GM12878 (cell line): ENCODE measurements at regions not wholly inside any gene's neighbourhood (a gene's known extent, or its start where the extent isn't known, plus 50 kb on each side); places are given as distances from the start of the nearest gene placed in this dataset.

Experiments
- ATAC-seq: fragments of 200-7000 bp; cut with Tn5 transposase; 3 replicates; pipeline ENCODE4 v1.9.1; 2020; ENCODE audit warnings: mild to moderate bottlenecking, moderate library complexity
- BruUV-seq: library from RNA; stranded (reverse); fragments of 400-500 nt; replicated peaks from 2 replicates; lab custom pipeline; 2021; lab: Mats Ljungman, UMichigan
- CTCF ChIA-PET: fragments of 300-600 bp; sonication (Branson Sonifier 250); formaldehyde crosslinking; extraction: SDS; loops from one replicate; lab custom pipeline; 2021; ENCODE audit warnings: inconsistent platforms; lab: Yijun Ruan, JAX
- POLR2A ChIA-PET: fragments of 350-600 bp; formaldehyde crosslinking; extraction: SDS; loops from one replicate; lab custom pipeline; 2021; ENCODE audit warnings: inconsistent platforms; lab: Charles Lee
- RAD21 ChIA-PET: fragments of 300-600 bp; sonication (Branson Sonifier 250); formaldehyde crosslinking; loops from one replicate; lab custom pipeline; 2023; ENCODE audit warnings: antibody characterized with exemption; ENCODE audit not compliant: unreplicated experiment; lab: Charles Lee
- SMC1A ChIA-PET: fragments of 300-600 bp; sonication (Branson Sonifier 250); formaldehyde crosslinking; loops from one replicate; lab custom pipeline; 2023; ENCODE audit not compliant: unreplicated experiment, uncharacterized antibody; lab: Charles Lee
- DNase-seq: peaks from one replicate; pipeline ENCODE4 v3.0.0-alpha.2; 2011; ENCODE audit warnings: low read depth, low spot score
- FAIRE-seq: peaks from 3 replicates; lab custom pipeline; 2011; peaks lifted over from hg19 to GRCh38; lab: Jason Lieb, UNC
- H2AFZ ChIP-seq: 2 replicates; pipeline ENCODE4 v1.6.0; 2011; ENCODE audit warnings: low read depth, low read length, control low read depth; ENCODE audit not compliant: control insufficient read depth
- H3K27ac ChIP-seq: 2 replicates; pipeline ENCODE4 v1.5.1; 2011; ENCODE audit warnings: control low read depth; ENCODE audit not compliant: control insufficient read depth, insufficient read depth
- H3K27me3 ChIP-seq, 2 experiments: replicated peaks in 1 of 2; 2 replicates each; pipeline versions ENCODE4 v1.6.0 to v1.6.1; 2011; ENCODE audit warnings: low read length in 1 of 2; ENCODE audit not compliant: control insufficient read depth in 2 of 2, insufficient read depth in 2 of 2
- H3K36me3 ChIP-seq, 2 experiments: 2 replicates each; pipeline ENCODE4 v1.5.1; 2011; ENCODE audit warnings: low read length in 1 of 2; ENCODE audit not compliant: control insufficient read depth in 2 of 2, insufficient read depth in 2 of 2
- H3K4me1 ChIP-seq: 2 replicates; pipeline ENCODE4 v1.6.1; 2011; ENCODE audit warnings: mild to moderate bottlenecking, low read length, moderate library complexity, mixed read lengths; ENCODE audit not compliant: control insufficient read depth, insufficient read depth
- H3K4me2 ChIP-seq: 2 replicates; pipeline ENCODE4 v1.6.0; 2011; ENCODE audit warnings: control low read depth; ENCODE audit not compliant: control insufficient read depth, insufficient read depth
- H3K4me3 ChIP-seq: fragments of 200-600 bp; sonication (generic); 2 replicates; pipeline ENCODE4 v1.5.1; 2016
- H3K79me2 ChIP-seq: 2 replicates; pipeline ENCODE4 v1.6.0; 2011; ENCODE audit warnings: low read length; ENCODE audit not compliant: control insufficient read depth, insufficient read depth
- H3K9ac ChIP-seq: 2 replicates; pipeline ENCODE4 v1.8.0; 2011; ENCODE audit warnings: low read length, control low read depth, mixed read lengths; ENCODE audit not compliant: control insufficient read depth, insufficient read depth
- H3K9me3 ChIP-seq: replicated peaks from 3 replicates; pipeline ENCODE4 v1.5.1; 2011; ENCODE audit warnings: mild to moderate bottlenecking, low read length; ENCODE audit not compliant: control insufficient read depth, insufficient read depth
- H4K20me1 ChIP-seq: 2 replicates; pipeline ENCODE4 v1.6.0; 2011; ENCODE audit not compliant: control insufficient read depth, insufficient read depth
- CEBPB ChIP-seq, 2 experiments: fragments of 150-350 bp in 1 of 2; IDR thresholded peaks; 2 replicates each; pipeline ENCODE4 v1.6.1; 2012 to 2014; ENCODE audit warnings: low read depth in 2 of 2, low read length in 2 of 2, borderline replicate concordance in 1 of 2, inconsistent platforms in 1 of 2
- CHD2 ChIP-seq: IDR thresholded peaks from 2 replicates; pipeline ENCODE4 v1.6.1; 2011; ENCODE audit warnings: low read depth, low read length, improper control_type of control experiment, borderline replicate concordance
- CUX1 ChIP-seq: IDR thresholded peaks from 2 replicates; pipeline ENCODE4 v1.6.1; 2012; ENCODE audit warnings: improper control_type of control experiment, low read depth, low read length; ENCODE audit not compliant: insufficient replicate concordance
- GATAD2B ChIP-seq: fragments of 450-650 bp; conservative IDR thresholded peaks from 2 replicates; pipeline ENCODE4 v1.6.1; 2017; ENCODE audit warnings: low read depth, mild to moderate bottlenecking, moderate library complexity
- HDAC2 ChIP-seq: fragments of 200-600 bp; sonication (generic); IDR thresholded peaks from 2 replicates; pipeline ENCODE4 v1.6.1; 2017
- NR2C1 ChIP-seq: fragments of 450-650 bp; IDR thresholded peaks from 2 replicates; pipeline ENCODE4 v1.6.1; 2017; ENCODE audit warnings: antibody characterized with exemption, mild to moderate bottlenecking, moderate library complexity
- STAT3 ChIP-seq: IDR thresholded peaks from 2 replicates; pipeline ENCODE4 v1.6.1; 2011; ENCODE audit warnings: low read depth, low read length, improper control_type of control experiment
- WRNIP1 ChIP-seq: IDR thresholded peaks from 2 replicates; pipeline ENCODE4 v1.6.1; 2011; ENCODE audit warnings: low read depth, low read length, improper control_type of control experiment, borderline replicate concordance
- WGBS: methylation state at CpG from one replicate; pipeline ENCODE4 v1.1.6; 2016; ENCODE audit warnings: low lambda C conversion rate; ENCODE audit not compliant: insufficient replicate concordance, insufficient coverage; ENCODE audit errors: missing lambda C conversion rate; 5-methylcytosine and 5-hydroxymethylcytosine counted together
- in situ Hi-C: fragments of 300-500 bp; cut with MboI; formaldehyde crosslinking; loops from 9 replicates; pipeline ENCODE4 v1.14.3; 2018; ENCODE audit warnings: mixed read lengths
- intact Hi-C: fragments of 100-400 bp; cut with micrococcal nuclease; formaldehyde crosslinking; loops from one replicate; pipeline ENCODE4 v1.14.2; 2022; ENCODE audit not compliant: unreplicated experiment
- TF ChIP-seq, protein P1 (sequence below): fragments of 450-650 bp; IDR thresholded peaks from 2 replicates; pipeline ENCODE4 v1.6.1; 2017; ENCODE audit warnings: mild to moderate bottlenecking, moderate library complexity

DNA sequence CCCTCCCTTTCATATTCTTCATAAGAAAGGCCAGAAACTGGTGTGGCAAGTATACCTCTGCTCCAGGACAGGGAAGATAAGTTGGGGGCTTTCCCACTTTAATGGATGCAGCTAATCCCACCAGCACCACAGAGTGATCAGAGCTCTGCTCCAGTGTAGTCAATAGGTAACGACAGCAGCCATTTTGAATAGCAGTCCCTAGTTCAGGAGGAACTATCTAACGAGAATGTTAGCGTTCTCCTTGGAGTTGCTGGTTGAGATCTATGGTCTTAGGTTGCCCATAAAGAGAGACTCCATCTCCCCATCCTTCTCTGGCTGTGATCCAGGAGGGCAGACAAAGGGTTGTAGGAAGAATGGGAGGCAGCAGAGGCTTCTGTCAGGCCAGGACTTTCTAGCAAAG is 64.0 kb upstream of the CCDC90B start:
- CTCF ChIA-PET: no interaction called here
- RAD21 ChIA-PET: no interaction called here
- POLR2A ChIA-PET: no interaction called here
- no peak for FAIRE-seq
- WGBS: 60% methylated on average over 3 of the region's 3 CpGs
- intact Hi-C loops (no loop called here), in situ Hi-C loops (no loop called here)
- Histone ChIP-seq H3K4me2 (no peak overlapping the region), H3K9ac (no peak overlapping the region), H3K27me3 (no peaks in the 10 kb centered on the region; a peak in 1 of 4 replicates), H4K20me1 (no peaks in the 10 kb centered on the region), H3K4me3 (no peak overlapping the region), H2AFZ (no peak overlapping the region), H3K4me1 (no peaks in the 10 kb centered on the region), H3K27ac (no peak overlapping the region), H3K79me2 (no peaks in the 10 kb centered on the region), H3K9me3 (no peaks in the 10 kb centered on the region), H3K36me3 (no peaks in the 10 kb centered on the region)
- no TSS peak for BruUV-seq
- TF ChIP-seq, protein P1, sequence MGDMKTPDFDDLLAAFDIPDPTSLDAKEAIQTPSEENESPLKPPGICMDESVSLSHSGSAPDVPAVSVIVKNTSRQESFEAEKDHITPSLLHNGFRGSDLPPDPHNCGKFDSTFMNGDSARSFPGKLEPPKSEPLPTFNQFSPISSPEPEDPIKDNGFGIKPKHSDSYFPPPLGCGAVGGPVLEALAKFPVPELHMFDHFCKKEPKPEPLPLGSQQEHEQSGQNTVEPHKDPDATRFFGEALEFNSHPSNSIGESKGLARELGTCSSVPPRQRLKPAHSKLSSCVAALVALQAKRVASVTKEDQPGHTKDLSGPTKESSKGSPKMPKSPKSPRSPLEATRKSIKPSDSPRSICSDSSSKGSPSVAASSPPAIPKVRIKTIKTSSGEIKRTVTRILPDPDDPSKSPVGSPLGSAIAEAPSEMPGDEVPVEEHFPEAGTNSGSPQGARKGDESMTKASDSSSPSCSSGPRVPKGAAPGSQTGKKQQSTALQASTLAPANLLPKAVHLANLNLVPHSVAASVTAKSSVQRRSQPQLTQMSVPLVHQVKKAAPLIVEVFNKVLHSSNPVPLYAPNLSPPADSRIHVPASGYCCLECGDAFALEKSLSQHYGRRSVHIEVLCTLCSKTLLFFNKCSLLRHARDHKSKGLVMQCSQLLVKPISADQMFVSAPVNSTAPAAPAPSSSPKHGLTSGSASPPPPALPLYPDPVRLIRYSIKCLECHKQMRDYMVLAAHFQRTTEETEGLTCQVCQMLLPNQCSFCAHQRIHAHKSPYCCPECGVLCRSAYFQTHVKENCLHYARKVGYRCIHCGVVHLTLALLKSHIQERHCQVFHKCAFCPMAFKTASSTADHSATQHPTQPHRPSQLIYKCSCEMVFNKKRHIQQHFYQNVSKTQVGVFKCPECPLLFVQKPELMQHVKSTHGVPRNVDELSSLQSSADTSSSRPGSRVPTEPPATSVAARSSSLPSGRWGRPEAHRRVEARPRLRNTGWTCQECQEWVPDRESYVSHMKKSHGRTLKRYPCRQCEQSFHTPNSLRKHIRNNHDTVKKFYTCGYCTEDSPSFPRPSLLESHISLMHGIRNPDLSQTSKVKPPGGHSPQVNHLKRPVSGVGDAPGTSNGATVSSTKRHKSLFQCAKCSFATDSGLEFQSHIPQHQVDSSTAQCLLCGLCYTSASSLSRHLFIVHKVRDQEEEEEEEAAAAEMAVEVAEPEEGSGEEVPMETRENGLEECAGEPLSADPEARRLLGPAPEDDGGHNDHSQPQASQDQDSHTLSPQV: no peak
- TF ChIP-seq HDAC2 (no peak), CHD2 (no peak), CEBPB (IDR thresholded peaks at IDR 0.05; ENCODE audit: borderline replicate concordance in 1 of 2, low read depth in 2 of 2, low read length in 2 of 2) (no peak)
- ATAC-seq: no peak
- SMC1A ChIA-PET: no interaction called here
- no peak for DNase-seq

DNA sequence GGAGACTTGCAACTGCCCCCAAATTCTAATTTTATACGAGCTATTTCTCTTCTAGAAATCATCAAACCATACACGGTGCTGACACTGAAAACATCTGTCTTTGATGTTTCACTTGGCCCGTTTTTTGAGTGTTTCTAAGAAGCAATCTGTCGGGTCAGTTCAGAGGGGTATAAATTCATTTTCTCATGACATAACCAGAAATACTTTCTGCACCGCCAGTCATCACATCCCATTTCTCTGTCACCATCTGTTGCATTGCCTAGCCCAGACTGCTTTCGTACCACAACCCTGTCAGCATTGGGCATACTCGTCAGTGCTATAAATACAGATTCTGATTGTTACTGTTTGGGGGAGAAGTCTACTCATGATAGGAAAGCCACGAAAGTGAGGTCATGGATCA is 63.1 kb upstream of the CCDC90B start:
- no peak overlapping the region for H3K4me2 ChIP-seq
- H3K4me1 ChIP-seq: no peaks in the 10 kb centered on the region
- H3K27ac ChIP-seq: no peak overlapping the region
- H2AFZ ChIP-seq: no peak overlapping the region
- 4% methylated on average over 8 of the region's 8 CpGs for WGBS
- no TSS peak for BruUV-seq
- no peaks in the 10 kb centered on the region for H3K9me3 ChIP-seq
- no peaks in the 10 kb centered on the region for H3K79me2 ChIP-seq
- RAD21 ChIA-PET: no interaction called here
- no peaks in the 10 kb centered on the region; a peak in 1 of 4 replicates for H3K27me3 ChIP-seq
- H3K36me3 ChIP-seq: no peaks in the 10 kb centered on the region
- H3K9ac ChIP-seq: no peak overlapping the region
- no peaks in the 10 kb centered on the region for H4K20me1 ChIP-seq
- intact Hi-C loops: no loop called here
- in situ Hi-C loops: no loop called here
- POLR2A ChIA-PET: no interaction called here
- no peak for DNase-seq
- SMC1A ChIA-PET: no interaction called here
- CTCF ChIA-PET: no interaction called here
- no peak overlapping the region for H3K4me3 ChIP-seq
- no peak for FAIRE-seq
- ATAC-seq: no peak
- no peak for TF ChIP-seq STAT3
- no peak for TF ChIP-seq GATAD2B
- TF ChIP-seq WRNIP1: no peak
- no peak for TF ChIP-seq NR2C1
- TF ChIP-seq CUX1: no peak
